ENCODE measurements at regions not wholly inside any gene's neighbourhood (a gene's known extent, or its start where the extent isn't known, plus 50 kb on each side); places are given as distances from the start of the nearest gene placed in this dataset.

DNA sequence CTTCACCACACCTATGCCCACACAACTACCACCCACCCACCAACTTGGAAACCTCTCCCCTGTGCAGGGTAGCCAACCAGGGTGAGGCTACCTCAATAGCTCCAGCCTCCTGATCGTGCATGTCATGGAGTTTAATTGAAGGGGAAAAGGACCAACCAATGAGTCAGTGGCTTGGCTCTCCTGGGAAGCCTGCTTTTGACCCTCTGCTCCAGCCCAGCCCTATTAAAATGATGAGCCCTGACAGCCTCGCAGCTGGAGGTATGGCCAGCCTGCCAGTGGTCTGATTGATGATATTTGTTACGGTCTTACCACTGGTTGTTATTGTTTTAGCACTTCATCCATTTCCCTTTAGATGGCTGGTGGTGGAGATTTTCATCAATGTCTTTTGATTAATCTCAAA is 280.4 kb downstream of the SH3GL2 start:
- H3K4me3 ChIP-seq: no peak overlapping the region
- no peaks in the 10 kb centered on the region for H3K9me3 ChIP-seq
- no peaks in the 10 kb centered on the region for H3K36me3 ChIP-seq
- DNase-seq (ENCODE audit: low spot score in 2 of 2): no peak
- TF ChIP-seq POLR2AphosphoS5 (IDR thresholded peaks at IDR 0.05): no peak
- H3K27ac ChIP-seq: no peak overlapping the region
- intact Hi-C loops (cut with DNase I; ENCODE audit: low total_unique reads): no loop called here
- H3K4me1 ChIP-seq: no peaks in the 10 kb centered on the region
- H3K27me3 ChIP-seq: no peaks in the 10 kb centered on the region

DNA sequence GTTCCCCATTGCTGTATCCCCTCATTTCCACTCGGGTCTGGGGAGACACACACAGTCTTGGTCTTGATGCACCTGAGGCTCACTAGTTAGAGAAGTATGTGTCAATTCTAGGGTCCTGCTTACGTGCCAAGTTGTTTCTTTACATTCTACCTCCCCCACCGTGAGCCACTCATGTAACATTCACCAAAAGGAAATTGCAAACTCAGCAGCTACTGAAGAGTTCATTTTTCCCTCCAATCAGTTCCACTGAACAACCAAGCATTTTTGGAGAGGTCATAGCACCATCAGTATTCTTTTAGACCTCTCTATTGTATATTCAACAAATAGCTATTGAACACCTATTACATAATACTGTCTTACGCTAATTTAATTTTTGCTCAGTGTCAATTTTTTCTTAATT is 281.1 kb downstream of the SH3GL2 start:
- Histone ChIP-seq H3K27ac (no peak overlapping the region), H3K27me3 (no peaks in the 10 kb centered on the region), H3K4me3 (no peak overlapping the region), H3K4me1 (no peaks in the 10 kb centered on the region), H3K9me3 (no peaks in the 10 kb centered on the region), H3K36me3 (no peaks in the 10 kb centered on the region)
- no peak for DNase-seq (ENCODE audit: low spot score in 2 of 2)
- intact Hi-C loops (cut with DNase I; ENCODE audit: low total_unique reads): no loop called here
- no peak for TF ChIP-seq POLR2AphosphoS5 (IDR thresholded peaks at IDR 0.05)
- no peak for TF ChIP-seq POLR2A (IDR thresholded peaks at IDR 0.05)
- no peak for TF ChIP-seq CTCF (IDR thresholded peaks at IDR 0.05)

DNA sequence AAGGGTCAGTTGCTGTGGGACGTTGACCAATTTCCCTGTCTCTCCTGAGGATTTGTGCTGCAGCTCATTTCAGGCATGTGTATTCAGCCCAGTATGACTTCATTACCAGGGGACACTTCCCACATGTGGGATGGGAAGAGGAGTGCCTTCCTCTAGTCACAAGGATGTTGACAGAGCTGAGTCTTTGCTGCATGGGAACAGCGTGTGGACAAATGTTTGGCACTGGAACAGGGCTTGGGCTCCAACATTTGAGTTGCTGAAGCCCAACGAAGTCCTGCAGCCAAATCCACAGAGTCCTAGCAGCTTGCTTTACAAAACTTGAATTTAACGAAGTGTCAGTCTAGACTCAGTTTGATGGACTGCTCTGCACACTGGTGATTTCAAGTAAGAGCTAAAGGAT is 283.2 kb downstream of the SH3GL2 start:
- DNase-seq (ENCODE audit: low spot score in 2 of 2): no peak
- no peak for TF ChIP-seq POLR2AphosphoS5 (IDR thresholded peaks at IDR 0.05)
- no peak for TF ChIP-seq CTCF (IDR thresholded peaks at IDR 0.05)
- TF ChIP-seq POLR2A (IDR thresholded peaks at IDR 0.05): no peak
- Histone ChIP-seq H3K27ac (no peak overlapping the region), H3K36me3 (no peaks in the 10 kb centered on the region), H3K27me3 (no peaks in the 10 kb centered on the region), H3K9me3 (no peaks in the 10 kb centered on the region), H3K4me1 (no peaks in the 10 kb centered on the region), H3K4me3 (no peak overlapping the region)
- intact Hi-C loops (cut with DNase I; ENCODE audit: low total_unique reads): no loop called here

DNA sequence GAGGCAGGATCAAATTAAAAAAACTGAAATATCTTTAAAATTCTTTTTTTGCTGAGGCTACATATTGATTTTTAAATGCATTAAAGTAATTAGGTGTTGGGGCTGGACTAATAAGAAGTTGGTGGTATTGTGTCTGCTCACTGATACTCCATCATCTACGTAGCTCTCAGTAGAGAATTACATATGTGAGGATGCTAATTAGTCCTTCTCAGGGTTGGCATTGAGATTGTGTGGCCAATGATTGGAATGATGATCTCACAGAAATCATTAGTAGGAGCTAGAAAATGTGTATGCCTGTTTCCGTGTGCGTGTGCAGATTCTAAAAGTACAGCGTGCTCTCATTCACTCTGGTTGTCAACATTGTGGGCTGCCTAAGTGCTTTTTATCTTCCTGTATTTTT is 283.8 kb downstream of the SH3GL2 start:
- no peak for TF ChIP-seq POLR2A (IDR thresholded peaks at IDR 0.05)
- TF ChIP-seq CTCF (IDR thresholded peaks at IDR 0.05): no peak
- no peak for TF ChIP-seq POLR2AphosphoS5 (IDR thresholded peaks at IDR 0.05)
- intact Hi-C loops (cut with DNase I; ENCODE audit: low total_unique reads): no loop called here
- H3K4me3 ChIP-seq: no peak overlapping the region
- H3K9me3 ChIP-seq: no peaks in the 10 kb centered on the region
- H3K36me3 ChIP-seq: no peaks in the 10 kb centered on the region
- no peaks in the 10 kb centered on the region for H3K4me1 ChIP-seq
- no peak for DNase-seq (ENCODE audit: low spot score in 2 of 2)
- no peaks in the 10 kb centered on the region for H3K27me3 ChIP-seq
- H3K27ac ChIP-seq: no peak overlapping the region

DNA sequence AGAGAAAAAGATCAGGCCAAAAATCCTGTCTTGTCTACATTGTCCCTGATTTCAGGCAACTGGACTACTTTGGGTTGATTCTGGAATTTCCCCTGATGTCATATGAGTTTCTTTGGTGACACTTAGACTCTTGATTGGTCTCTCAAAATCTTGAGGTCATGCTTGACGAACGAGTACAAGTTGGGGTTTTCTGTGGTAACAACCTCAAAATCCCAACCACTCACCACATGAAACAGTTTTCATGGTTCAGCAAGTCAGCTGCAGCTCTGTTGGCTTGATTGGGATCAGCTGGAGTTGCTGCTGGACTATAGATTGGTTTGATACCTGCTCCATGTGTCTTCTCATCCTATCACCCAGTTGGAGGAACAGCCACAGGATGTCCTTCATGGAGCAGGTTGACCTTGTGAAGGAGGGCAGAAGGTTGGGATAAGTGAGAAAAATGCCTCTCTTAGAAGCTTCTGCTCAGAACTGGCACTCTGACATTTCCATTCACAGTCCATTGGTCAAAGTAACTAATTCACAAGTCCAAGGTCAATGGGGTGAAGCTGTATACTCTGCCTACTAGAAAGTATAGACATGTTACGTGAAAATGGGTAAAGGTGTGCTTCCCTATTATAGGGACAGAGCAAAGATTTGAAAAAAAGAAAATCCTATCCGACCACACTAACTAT is 284.5 kb downstream of the SH3GL2 start:
- Histone ChIP-seq H3K27me3 (no peaks in the 10 kb centered on the region), H3K4me1 (no peaks in the 10 kb centered on the region), H3K27ac (no peak overlapping the region), H3K9me3 (no peaks in the 10 kb centered on the region), H3K36me3 (no peaks in the 10 kb centered on the region), H3K4me3 (no peak overlapping the region)
- intact Hi-C loops (cut with DNase I; ENCODE audit: low total_unique reads): no loop called here
- TF ChIP-seq POLR2AphosphoS5 (IDR thresholded peaks at IDR 0.05): no peak
- TF ChIP-seq POLR2A (IDR thresholded peaks at IDR 0.05): no peak
- no peak for TF ChIP-seq CTCF (IDR thresholded peaks at IDR 0.05)
- DNase-seq (ENCODE audit: low spot score in 2 of 2): no peak

DNA sequence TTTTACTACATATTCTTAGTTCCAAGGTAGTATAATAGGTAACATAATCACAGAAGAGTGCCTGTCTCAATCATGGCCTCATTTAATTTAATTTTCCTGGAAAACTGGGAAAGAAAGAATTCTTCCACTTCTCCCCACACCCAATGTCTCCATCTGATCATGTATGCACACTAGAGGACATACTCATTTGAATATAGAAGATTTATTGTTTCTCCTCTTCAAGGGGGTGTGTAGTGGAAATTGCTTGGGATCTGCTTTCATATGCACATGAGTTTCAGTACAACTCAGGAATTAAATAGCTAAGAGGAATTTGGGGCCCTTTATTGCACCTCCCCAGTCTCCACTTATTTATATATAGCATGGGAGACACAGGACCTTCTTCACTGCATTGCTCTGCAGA is 285.1 kb downstream of the SH3GL2 start:
- H3K27me3 ChIP-seq: no peaks in the 10 kb centered on the region
- TF ChIP-seq CTCF (IDR thresholded peaks at IDR 0.05): no peak
- TF ChIP-seq POLR2A (IDR thresholded peaks at IDR 0.05): no peak
- no peak for TF ChIP-seq POLR2AphosphoS5 (IDR thresholded peaks at IDR 0.05)

More for the DNA sequence above, 285.1 kb downstream of the SH3GL2 start:
- DNase-seq (ENCODE audit: low spot score in 2 of 2): no peak
- intact Hi-C loops (cut with DNase I; ENCODE audit: low total_unique reads): no loop called here
- no peaks in the 10 kb centered on the region for H3K4me1 ChIP-seq
- H3K27ac ChIP-seq: no peak overlapping the region
- no peaks in the 10 kb centered on the region for H3K9me3 ChIP-seq
- no peaks in the 10 kb centered on the region for H3K36me3 ChIP-seq
- H3K4me3 ChIP-seq: no peak overlapping the region
